Stimulated activated CD4-positive, alpha-beta T cell treated with anti-CD3 and anti-CD28 coated beads, Interleukin-15, amount 100 ng/mL, for 24 hours (primary cell): ENCODE measurements at regions not wholly inside any gene's neighbourhood (a gene's known extent, or its start where the extent isn't known, plus 50 kb on each side); places are given as distances from the start of the nearest gene placed in this dataset.

ENCODE experiments used
- DNase-seq: peaks from one replicate; pipeline ENCODE4 v3.0.0-alpha.2; 2020

DNA sequence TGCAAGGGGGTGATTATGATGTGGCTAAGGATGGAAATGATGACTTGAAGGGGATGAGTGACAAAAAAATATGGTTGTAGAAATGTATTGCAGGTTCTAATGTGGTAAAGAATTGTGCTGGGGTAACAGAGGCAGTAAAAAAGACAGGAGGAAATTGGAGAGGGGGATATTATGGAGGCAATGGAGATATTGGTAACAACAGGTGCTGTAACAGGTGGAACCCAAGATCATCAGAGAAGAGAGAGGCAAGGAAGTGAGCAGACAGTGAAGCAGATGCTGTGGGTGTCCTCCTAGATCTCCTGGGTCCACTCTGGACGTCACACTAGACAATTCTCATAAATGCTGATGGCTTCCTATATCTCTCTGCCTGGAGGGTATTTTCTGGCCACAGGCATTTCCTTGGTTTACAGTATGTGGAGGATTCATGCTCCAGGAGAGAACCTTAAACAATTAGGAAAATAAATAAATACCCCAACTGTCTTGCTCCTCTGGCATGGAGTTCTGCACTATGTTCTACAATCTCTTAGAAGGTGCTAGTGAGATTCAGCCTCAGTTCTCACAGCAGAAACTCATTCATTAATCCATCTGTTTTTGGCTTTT, 620.3 kb upstream of the PLXNA2 start:
- no peak for DNase-seq

DNA sequence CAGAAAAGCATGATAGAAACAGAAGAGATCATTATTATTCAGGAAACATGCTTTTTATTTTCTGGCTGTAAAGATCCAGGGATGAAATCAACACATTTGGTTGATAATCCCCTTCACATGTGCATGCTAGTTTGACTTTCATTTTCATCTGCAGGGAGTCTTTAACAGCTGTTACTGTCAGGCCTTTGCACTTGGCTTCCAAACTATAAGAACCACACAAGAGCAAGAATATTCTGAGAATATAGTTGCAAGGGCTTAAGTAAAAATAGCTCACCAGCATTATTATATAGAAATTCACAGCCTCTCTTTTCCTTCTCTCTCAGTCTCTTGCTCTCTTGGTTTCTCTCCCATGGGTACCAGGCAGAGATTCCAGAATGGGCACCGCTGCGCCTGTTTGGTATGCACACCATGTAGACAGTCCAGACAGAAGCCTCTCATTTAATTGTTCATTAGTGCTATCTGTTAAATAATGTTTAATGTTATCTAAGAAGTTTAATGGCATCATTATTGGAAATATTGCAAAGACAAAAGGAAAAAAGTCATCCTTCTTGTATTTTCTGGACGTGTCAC, 622.3 kb upstream of the PLXNA2 start:
- no peak for DNase-seq

DNA sequence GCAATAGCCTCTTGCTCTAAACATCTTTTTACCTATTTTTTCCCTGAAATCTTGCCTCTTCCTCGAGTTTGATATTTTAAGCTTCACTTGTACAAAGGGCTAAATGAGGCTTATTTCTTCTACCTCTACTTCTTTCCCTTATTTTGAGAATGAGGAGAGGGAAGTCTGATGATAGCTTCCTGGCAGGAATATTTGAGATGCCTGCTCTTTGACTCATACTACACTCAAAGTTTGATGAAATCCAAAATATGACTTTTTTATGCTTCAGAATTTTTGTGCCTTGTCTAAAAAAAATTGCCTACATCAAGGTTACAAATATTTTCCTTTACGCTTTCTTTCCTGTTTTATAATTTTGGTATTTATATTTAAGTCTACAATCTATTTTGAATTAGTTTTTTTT, 624.4 kb upstream of the PLXNA2 start:
- DNase-seq = no peak

- DNase-seq = no peak
Observed at GRCh38 chr1:208874915-208875314, 630.7 kb upstream of the PLXNA2 start.

GRCh38 chr1:208879022-208879421, 634.8 kb upstream of the PLXNA2 start:
- DNase-seq = no peak

DNA sequence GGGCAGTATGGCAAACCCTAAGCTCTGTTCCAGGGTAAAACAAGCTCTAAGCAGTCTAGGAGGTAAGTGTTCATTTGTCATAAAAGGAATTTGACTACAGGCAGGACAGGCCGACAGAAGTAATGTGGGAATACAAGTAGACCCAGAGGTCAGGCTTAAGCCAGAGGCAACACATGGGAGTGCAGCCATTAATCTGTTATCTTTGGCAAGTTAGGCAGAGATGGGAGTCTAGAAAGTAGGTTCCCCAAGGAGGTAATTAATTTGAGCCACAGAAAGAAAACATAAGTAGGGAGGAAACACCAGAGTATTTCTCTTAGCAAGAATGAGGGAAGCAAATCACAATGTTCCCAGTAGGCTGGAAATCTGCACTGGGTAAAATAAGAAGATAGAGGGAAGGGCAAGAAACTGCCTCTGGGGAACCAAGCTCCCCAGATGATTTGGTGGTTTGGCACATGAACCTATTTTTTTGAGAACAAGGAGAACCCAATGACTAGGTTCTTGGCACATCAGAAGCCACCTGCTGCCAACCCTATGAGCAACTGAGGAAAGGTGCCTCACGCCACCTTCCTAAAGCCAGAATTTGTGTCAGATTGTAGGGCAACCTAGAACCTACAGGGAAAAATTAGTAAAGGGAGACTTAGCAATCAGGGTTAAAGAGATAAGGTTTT, 636.4 kb upstream of the PLXNA2 start:
- no peak for DNase-seq

- DNase-seq = no peak
Observed at GRCh38 chr1:208885060-208885459, 640.9 kb upstream of the PLXNA2 start.

GRCh38 chr1:208885650-208886049, 641.5 kb upstream of the PLXNA2 start:
- DNase-seq = no peak

DNA sequence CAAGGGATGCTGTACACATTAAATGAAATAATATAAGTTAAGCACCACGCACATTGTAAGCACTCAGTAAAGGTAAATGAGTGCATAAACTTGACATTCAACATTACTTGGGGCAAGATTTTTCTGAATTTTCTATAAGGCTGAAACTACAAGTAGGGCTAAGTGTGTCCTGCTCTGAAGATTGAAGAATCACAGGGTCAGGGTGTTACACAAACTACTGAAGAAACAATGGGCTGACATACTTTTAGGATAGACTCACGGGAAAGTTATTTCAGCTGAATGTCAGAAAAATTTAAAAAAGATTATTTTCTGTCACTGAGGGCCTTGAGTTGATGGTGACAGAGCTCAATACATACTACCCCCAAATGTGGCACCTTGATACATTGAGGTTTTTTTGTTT, 644.2 kb upstream of the PLXNA2 start:
- DNase-seq = no peak

GRCh38 chr1:208892147-208892546, 648.0 kb upstream of the PLXNA2 start:
- DNase-seq = no peak

GRCh38 chr1:208893251-208893650, 649.1 kb upstream of the PLXNA2 start:
- DNase-seq = no peak

GRCh38 chr1:208895181-208895580, 651.0 kb upstream of the PLXNA2 start:
- DNase-seq = no peak

DNA sequence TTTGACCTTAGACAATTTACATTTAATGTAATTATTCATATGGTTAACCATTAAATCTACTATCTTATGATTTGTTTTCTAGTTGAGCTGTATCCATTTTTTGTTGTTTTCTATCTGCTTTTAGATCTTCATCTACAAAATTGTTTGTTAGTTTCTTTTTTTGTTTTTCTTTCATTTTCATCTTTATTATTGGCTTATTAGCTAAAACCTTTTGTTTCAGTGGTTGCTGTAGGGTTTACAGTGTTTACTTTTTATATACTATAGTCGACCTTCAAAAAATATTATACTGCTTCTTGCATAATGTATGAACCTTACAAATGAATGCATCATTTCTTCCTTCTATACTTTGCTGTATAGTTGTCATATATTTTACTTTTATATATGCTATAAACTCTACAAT, 651.6 kb upstream of the PLXNA2 start:
- no peak for DNase-seq

DNA sequence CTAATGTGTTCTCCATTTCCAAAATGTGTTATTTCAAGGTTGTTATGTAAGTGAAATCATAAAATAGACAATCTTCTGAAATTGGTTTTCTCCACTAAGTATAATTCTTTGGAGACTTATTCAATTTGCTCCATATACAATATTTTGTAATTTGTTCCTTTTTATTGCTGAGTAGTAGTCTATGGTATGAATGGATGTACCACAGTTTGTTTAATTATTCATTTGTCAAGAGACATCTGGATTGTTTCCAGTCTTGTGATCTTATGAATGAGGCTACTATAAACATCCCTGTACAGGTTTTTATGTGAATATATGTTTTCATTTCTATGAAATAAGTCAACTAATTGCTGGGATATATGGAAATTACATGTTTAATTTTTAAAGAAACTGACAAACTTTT, 652.6 kb upstream of the PLXNA2 start:
- no peak for DNase-seq

DNA sequence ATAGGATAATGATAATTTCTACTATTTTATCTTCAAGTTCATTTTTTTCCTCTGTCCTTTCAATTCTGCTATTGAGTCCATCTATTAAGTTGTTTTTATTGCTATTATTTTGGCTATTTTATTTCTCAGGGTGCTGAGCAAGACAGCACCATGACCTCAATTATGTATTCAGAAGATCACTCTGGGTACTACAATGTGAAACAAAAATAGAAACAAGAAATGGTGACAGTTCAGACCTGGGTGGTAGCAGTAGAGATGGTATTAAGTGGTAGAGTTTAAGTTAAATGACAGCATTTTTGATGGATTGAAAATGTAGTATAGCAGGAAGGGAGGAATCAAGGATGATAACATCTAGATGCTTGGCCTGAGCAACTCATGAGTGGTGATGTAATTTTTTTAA, 655.3 kb upstream of the PLXNA2 start:
- DNase-seq = no peak

DNA sequence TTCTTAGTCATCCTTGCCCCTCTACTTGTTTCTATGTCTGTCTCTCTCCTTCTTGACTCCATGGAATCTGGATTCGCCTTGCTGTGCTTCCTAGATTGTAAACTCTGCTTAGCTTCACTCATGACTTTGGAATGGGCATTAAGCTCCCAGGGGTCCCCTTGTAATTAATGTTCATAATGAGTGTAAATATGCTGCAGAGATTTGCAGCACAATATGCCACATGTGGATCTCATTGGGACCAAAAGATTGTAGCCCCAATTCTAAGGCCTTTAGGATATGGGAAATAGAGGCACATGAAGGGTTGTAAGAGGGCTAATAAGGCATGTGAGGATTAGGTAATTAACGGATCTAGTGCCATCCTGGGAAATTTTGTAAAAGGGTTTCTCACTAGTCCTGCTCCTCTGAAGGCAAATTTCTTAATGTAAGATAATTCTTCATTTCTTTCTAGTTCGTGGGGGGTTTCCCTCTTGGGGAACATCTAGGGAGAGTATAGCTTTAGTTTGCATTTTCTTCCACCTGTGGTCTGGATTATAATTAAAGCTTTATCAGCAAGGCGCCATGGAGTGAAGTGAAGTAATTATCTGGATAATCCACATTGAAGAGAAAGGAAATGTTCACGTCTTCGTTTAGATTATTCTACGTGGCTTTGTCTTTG, 659.2 kb upstream of the PLXNA2 start:
- DNase-seq = no peak

DNA sequence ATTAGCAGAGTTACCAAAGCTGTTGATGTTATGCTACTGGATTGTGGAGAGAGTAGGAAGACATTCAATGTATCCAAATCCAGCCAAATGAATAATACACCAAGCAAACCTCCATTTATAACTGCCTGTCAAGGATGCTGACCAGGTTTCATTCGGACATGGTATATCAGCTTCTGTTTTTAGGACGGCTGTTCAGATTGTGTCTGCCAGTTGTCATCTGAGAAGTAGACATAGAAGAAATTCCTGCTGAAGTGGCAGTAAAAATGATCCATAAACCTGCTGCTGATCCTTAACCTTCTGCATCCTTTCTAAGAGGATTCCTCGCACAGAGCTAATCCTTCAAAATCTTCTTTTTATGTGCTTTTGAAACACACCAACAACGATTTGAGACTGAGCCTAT, 663.6 kb upstream of the PLXNA2 start:
- DNase-seq = no peak

- no peak for DNase-seq
Observed at GRCh38 chr1:208909011-208909984, 665.1 kb upstream of the PLXNA2 start.

DNA sequence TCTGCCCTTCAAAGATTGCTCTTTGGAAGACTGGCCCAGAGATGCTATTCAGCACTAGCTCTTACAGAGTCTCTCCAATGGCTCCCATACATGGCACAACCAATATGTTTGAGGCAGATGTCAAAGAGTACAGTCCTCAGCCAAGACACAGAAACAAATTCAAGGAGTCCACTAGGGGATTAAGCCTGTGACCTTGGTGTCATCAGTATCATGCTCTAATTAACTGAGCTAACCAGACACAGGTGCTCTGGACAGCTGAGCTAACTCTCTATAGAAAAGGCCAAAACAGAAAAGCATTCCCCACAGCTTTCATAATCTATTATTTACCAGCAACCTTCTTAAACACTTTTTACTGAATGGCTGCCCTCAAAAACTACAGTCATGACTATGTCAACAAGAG, 666.0 kb upstream of the PLXNA2 start:
- DNase-seq = no peak

- DNase-seq = no peak
Observed at GRCh38 chr1:208917281-208917680, 666.2 kb upstream of the CAMK1G start.

- DNase-seq = no peak
Observed at GRCh38 chr1:208917723-208918122, 665.8 kb upstream of the CAMK1G start.

DNA sequence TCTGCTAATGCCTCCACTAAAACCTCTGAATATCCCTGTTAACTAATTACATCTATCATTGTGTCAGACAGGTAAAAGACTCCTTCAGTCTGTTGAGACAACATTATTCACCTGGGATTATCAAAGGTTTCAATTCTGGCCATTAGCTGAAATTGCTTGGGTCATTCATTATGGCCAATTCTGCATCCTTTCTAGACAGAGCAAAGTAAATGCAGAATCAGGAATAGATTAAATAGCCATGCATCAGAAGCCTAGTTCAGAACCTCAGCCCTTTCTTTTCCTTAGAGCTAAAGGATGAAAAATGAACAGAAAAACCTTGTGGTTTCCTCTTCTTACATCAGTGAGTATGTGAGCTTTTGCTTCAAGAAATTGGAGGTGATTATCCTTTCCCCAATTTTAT, 665.4 kb upstream of the CAMK1G start:
- no peak for DNase-seq

- DNase-seq = no peak
Observed at GRCh38 chr1:208919371-208919770, 664.1 kb upstream of the CAMK1G start.
